Ascending aorta (tissue), 2 donors: ENCODE measurements at regions not wholly inside any gene's neighbourhood (a gene's known extent, or its start where the extent isn't known, plus 50 kb on each side); places are given as distances from the start of the nearest gene placed in this dataset.

Experiments used
- DNase-seq, 2 donors: peaks; one replicate each; pipeline ENCODE4 v3.0.0-alpha.2; 2019; ENCODE audit warnings: low spot score in 2 of 2
- H3K27ac ChIP-seq, 2 donors: fragments of 200-600 bp; sonication (generic); one replicate each; pipeline ENCODE4 v1.5.1; 2016 to 2017; ENCODE audit warnings: mild to moderate bottlenecking in 1 of 2
- H3K27me3 ChIP-seq: fragments of 200-600 bp; sonication (generic); one replicate; pipeline ENCODE4 v1.5.1; 2017
- H3K36me3 ChIP-seq, 2 donors: fragments of 200-600 bp; sonication (generic); one replicate each; pipeline ENCODE4 v1.5.1; 2016
- H3K4me1 ChIP-seq, 2 donors: fragments of 200-600 bp; sonication (generic); one replicate each; pipeline ENCODE4 v1.5.1; 2016 to 2017; ENCODE audit warnings: mild to moderate bottlenecking in 1 of 2
- H3K4me3 ChIP-seq, 2 donors: fragments of 200-600 bp; sonication (generic); one replicate each; pipeline ENCODE4 v1.5.1; 2016 to 2017; ENCODE audit warnings: mild to moderate bottlenecking in 1 of 2
- H3K9me3 ChIP-seq, 2 donors: fragments of 200-600 bp; sonication (generic); one replicate each; pipeline ENCODE4 v1.5.1; 2016
- intact Hi-C: fragments of 100-400 bp; cut with DNase I; formaldehyde crosslinking; loops from one replicate; pipeline ENCODE4 v1.15.1; 2023
- TF ChIP-seq, protein P1 (sequence below), 3 experiments: fragments of 200-600 bp in 2 of 3; fragments of 450-650 bp in 1 of 3; sonication (generic) in 2 of 3; IDR thresholded peaks; one replicate each; pipeline ENCODE4 v1.5.1; 2016 to 2019; ENCODE audit warnings: antibody characterized with exemption in 3 of 3, mild to moderate bottlenecking in 1 of 3, moderate library complexity in 1 of 3

DNA sequence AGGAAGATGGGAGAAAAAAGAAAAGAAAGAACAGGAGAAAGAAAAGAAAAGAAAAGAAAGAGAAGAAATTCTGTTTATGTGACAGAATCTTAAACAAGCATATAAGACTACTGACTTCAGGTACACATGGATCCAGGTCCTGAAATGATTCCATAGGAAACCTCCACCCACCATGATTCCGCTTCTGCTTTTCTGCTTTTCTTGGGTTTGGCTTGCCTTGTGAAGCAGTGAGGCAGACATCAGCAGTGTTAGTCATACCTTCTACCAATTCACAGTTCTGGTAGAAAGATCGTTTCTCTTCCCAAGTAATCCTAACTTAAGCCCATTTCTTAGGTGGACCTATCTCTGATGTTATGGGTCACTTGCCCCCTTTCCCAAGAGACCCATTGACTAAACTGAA, 660.1 kb upstream of the RBFOX1 start:
- Histone ChIP-seq H3K27me3 (no peaks in the 10 kb centered on the region), H3K4me1 (no peaks in the 10 kb centered on the region), H3K4me3 (no peak overlapping the region), H3K9me3 (no peaks in the 10 kb centered on the region), H3K27ac (no peak overlapping the region), H3K36me3 (no peaks in the 10 kb centered on the region)
- intact Hi-C loops = no loop called here
- TF ChIP-seq, protein P1, sequence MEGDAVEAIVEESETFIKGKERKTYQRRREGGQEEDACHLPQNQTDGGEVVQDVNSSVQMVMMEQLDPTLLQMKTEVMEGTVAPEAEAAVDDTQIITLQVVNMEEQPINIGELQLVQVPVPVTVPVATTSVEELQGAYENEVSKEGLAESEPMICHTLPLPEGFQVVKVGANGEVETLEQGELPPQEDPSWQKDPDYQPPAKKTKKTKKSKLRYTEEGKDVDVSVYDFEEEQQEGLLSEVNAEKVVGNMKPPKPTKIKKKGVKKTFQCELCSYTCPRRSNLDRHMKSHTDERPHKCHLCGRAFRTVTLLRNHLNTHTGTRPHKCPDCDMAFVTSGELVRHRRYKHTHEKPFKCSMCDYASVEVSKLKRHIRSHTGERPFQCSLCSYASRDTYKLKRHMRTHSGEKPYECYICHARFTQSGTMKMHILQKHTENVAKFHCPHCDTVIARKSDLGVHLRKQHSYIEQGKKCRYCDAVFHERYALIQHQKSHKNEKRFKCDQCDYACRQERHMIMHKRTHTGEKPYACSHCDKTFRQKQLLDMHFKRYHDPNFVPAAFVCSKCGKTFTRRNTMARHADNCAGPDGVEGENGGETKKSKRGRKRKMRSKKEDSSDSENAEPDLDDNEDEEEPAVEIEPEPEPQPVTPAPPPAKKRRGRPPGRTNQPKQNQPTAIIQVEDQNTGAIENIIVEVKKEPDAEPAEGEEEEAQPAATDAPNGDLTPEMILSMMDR (IDR thresholded peaks at IDR 0.05) = no peak
- no peak for DNase-seq

DNA sequence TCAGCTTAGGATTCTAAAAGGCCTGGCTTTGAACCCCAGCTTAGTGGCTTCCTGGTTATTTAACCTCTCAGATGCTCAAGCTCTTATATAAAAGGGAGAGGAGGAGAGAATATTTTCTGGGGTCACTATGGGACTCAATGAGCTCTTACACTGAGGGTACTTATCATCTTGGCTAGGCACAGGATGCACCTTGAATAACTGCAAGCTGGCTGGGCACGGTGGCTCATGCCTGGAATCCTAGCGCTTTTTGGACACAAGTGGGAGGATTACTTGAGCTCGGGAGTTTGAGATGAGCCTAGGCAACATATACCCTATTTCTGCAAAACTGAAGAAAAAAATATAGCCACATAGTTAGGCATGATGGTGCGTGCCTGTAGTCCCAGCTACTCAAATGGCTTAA, 665.3 kb upstream of the RBFOX1 start:
- no peaks in the 10 kb centered on the region for H3K9me3 ChIP-seq
- intact Hi-C loops = no loop called here
- H3K27me3 ChIP-seq = no peaks in the 10 kb centered on the region
- TF ChIP-seq, protein P1 (IDR thresholded peaks at IDR 0.05) = no peak
- no peak overlapping the region for H3K4me3 ChIP-seq
- H3K27ac ChIP-seq = no peak overlapping the region
- no peaks in the 10 kb centered on the region for H3K36me3 ChIP-seq
- DNase-seq = no peak
- H3K4me1 ChIP-seq = no peaks in the 10 kb centered on the region

DNA sequence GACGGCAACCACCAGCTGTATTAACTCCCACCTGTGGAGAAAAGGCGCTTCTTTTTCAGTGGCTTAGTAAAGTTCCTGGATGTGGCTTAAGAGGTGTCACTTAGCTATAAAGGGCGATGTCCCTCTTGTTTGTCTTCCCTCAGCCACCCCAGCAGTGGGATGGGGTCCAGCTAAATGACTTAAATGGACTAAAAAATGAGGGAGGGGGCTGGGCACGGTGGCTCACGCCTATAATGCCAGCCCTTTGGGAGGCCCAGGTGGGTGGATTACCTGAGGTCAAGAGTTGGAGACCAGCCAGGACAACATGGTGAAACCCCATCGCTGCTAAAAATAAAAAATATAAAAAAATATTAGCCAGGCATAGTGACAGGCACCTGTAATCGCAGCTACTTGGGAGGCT, 667.5 kb upstream of the RBFOX1 start:
- no peaks in the 10 kb centered on the region for H3K9me3 ChIP-seq
- H3K4me1 ChIP-seq = no peaks in the 10 kb centered on the region
- no peaks in the 10 kb centered on the region for H3K36me3 ChIP-seq
- no peak overlapping the region for H3K4me3 ChIP-seq
- H3K27ac ChIP-seq = no peak overlapping the region
- no peaks in the 10 kb centered on the region for H3K27me3 ChIP-seq
- no peak for DNase-seq
- TF ChIP-seq, protein P1 (IDR thresholded peaks at IDR 0.05) = no peak
- intact Hi-C loops = no loop called here

DNA sequence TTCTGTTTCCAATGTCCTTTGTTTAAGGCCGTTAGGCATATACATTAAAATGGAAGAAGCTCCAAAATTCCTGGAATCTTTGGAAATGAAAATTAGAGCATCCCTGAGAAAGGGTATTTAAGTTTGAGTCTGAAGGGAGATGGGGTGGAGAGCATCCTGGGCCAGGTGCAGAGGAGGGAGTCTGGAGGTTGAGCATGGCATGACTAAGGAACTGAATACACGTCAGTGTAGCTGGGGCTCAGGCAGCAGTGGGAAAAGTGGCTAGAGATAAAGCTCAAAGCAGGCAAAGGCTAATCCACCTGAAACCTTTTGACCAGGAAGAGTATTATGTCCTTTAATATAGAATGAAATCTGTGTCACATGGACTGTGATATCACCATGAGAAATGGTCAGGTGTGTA, 669.0 kb upstream of the RBFOX1 start:
- TF ChIP-seq, protein P1 (IDR thresholded peaks at IDR 0.05) = no peak
- intact Hi-C loops = no loop called here

DNA sequence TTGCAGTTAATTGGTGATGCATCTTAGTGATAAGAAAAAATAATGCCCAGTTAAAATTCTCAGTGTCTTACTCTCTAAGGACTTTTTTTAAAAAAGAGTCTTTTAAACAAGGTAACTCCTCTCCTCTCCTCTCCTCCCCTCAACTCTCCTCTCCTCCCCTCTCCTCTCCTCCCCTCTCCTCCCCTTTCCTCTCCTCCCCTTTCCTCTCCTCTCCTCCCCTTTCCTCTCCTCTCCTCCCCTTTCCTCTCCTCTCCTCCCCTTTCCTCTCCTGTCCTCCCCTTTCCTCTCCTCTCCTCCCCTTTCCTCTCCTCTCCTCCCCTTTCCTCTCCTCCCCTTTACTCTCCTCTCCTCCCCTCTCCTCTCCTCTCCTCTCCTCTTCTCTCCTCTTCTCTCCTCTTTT, 675.9 kb upstream of the RBFOX1 start:
- TF ChIP-seq, protein P1 (IDR thresholded peaks at IDR 0.05) = no peak
- Histone ChIP-seq H3K4me1 (no peaks in the 10 kb centered on the region), H3K27me3 (no peaks in the 10 kb centered on the region), H3K36me3 (no peaks in the 10 kb centered on the region), H3K4me3 (no peak overlapping the region), H3K9me3 (no peaks in the 10 kb centered on the region), H3K27ac (no peak overlapping the region)
- intact Hi-C loops = no loop called here
- DNase-seq = no peak

More for the DNA sequence above, 669.0 kb upstream of the RBFOX1 start:
- Histone ChIP-seq H3K27me3 (no peaks in the 10 kb centered on the region), H3K4me1 (no peaks in the 10 kb centered on the region), H3K27ac (no peak overlapping the region), H3K36me3 (no peaks in the 10 kb centered on the region), H3K9me3 (no peaks in the 10 kb centered on the region), H3K4me3 (no peak overlapping the region)
- DNase-seq = no peak

DNA sequence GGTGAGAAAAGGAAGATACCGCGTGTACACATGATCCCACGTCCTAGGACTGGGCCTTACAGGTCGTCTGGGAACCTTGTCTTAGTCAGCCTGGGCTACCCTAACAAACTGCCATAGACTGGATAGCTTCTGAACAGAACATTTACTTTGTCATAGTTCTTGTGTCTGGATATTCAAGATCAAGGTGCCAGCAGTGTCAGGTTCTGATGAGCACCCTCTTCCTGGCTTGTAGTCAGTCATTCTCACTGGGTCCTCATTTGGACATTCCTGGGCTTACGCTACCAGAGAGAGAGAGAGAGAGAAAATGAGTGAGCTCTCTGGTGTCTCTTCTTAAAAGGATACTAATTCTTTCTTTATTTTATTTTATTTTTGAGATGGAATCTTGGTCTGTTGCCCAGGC, 685.8 kb upstream of the RBFOX1 start:
- H3K27me3 ChIP-seq = no peaks in the 10 kb centered on the region
- H3K4me1 ChIP-seq = no peaks in the 10 kb centered on the region
- H3K36me3 ChIP-seq = no peaks in the 10 kb centered on the region
- no peak overlapping the region for H3K27ac ChIP-seq
- TF ChIP-seq, protein P1 (IDR thresholded peaks at IDR 0.05) = no peak
- no peak overlapping the region for H3K4me3 ChIP-seq
- H3K9me3 ChIP-seq = no peaks in the 10 kb centered on the region
- intact Hi-C loops = no loop called here
- no peak for DNase-seq
